HL-60 (cell line): ENCODE measurements at regions not wholly inside any gene's neighbourhood (a gene's known extent, or its start where the extent isn't known, plus 50 kb on each side); places are given as distances from the start of the nearest gene placed in this dataset.

Experiments used
- GABPA ChIP-seq: IDR thresholded peaks from 2 replicates; pipeline ENCODE4 v1.6.1; 2012; ENCODE audit warnings: low read depth
- POLR2AphosphoS5 ChIP-seq: IDR thresholded peaks from 2 replicates; pipeline ENCODE4 v1.6.1; 2012; ENCODE audit warnings: low read depth
- SPI1 ChIP-seq: IDR thresholded peaks from 2 replicates; pipeline ENCODE4 v1.6.1; 2012; ENCODE audit warnings: low read depth, mild to moderate bottlenecking, borderline replicate concordance
- TF ChIP-seq, protein P1 (sequence below): IDR thresholded peaks from one replicate; pipeline ENCODE4 v1.5.1; 2011; ENCODE audit warnings: low read length, control low read depth, inconsistent platforms; ENCODE audit not compliant: insufficient read depth
- TF ChIP-seq, protein P2 (sequence below): IDR thresholded peaks from 2 replicates; pipeline ENCODE4 v1.6.1; 2012; ENCODE audit warnings: low read depth; ENCODE audit not compliant: insufficient replicate concordance

DNA sequence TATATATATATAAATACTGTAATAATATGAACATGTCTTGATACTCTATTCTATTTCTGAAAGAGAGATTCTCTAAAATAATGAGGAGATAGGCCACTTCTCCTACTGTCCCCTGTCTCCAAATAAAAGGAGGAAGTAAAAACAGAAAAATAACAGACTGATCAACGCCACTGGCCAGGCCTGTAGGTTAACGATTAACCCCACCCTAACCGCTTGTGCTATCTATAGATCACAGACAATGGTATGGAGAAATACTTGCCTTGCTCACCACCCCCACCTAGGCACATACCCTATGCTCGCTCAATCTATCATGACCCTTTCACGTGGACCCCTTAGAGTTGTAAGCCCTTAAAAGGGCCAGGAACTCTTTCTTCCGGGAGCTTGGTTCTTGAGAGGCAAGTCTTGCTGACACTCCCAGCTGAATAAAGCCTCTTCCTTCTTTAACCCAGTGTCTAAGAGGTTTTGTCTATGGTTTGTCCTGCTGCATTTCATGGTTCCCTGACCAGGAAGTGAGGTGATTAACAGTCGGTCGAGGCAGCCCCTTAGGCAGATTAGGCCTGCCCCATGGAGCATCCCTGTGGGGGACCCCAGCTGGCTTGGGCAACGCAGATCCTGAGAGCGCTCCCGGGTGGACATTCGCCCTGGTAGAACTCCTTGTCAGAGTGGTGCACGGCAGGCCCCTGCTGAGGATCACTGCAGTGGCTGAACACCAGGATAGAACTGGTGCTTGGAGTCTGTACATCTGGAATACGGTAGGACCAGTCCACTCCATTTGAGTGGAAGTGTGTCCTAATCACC lies 521.8 kb upstream of the CNTN3 start:
- TF ChIP-seq, protein P1, sequence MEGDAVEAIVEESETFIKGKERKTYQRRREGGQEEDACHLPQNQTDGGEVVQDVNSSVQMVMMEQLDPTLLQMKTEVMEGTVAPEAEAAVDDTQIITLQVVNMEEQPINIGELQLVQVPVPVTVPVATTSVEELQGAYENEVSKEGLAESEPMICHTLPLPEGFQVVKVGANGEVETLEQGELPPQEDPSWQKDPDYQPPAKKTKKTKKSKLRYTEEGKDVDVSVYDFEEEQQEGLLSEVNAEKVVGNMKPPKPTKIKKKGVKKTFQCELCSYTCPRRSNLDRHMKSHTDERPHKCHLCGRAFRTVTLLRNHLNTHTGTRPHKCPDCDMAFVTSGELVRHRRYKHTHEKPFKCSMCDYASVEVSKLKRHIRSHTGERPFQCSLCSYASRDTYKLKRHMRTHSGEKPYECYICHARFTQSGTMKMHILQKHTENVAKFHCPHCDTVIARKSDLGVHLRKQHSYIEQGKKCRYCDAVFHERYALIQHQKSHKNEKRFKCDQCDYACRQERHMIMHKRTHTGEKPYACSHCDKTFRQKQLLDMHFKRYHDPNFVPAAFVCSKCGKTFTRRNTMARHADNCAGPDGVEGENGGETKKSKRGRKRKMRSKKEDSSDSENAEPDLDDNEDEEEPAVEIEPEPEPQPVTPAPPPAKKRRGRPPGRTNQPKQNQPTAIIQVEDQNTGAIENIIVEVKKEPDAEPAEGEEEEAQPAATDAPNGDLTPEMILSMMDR = no peak
- TF ChIP-seq POLR2AphosphoS5 (no peak), GABPA (no peak), SPI1 (no peak)
- TF ChIP-seq, protein P2, sequence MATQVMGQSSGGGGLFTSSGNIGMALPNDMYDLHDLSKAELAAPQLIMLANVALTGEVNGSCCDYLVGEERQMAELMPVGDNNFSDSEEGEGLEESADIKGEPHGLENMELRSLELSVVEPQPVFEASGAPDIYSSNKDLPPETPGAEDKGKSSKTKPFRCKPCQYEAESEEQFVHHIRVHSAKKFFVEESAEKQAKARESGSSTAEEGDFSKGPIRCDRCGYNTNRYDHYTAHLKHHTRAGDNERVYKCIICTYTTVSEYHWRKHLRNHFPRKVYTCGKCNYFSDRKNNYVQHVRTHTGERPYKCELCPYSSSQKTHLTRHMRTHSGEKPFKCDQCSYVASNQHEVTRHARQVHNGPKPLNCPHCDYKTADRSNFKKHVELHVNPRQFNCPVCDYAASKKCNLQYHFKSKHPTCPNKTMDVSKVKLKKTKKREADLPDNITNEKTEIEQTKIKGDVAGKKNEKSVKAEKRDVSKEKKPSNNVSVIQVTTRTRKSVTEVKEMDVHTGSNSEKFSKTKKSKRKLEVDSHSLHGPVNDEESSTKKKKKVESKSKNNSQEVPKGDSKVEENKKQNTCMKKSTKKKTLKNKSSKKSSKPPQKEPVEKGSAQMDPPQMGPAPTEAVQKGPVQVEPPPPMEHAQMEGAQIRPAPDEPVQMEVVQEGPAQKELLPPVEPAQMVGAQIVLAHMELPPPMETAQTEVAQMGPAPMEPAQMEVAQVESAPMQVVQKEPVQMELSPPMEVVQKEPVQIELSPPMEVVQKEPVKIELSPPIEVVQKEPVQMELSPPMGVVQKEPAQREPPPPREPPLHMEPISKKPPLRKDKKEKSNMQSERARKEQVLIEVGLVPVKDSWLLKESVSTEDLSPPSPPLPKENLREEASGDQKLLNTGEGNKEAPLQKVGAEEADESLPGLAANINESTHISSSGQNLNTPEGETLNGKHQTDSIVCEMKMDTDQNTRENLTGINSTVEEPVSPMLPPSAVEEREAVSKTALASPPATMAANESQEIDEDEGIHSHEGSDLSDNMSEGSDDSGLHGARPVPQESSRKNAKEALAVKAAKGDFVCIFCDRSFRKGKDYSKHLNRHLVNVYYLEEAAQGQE = no peak
